H1 (cell line): ENCODE measurements at regions not wholly inside any gene's neighbourhood (a gene's known extent, or its start where the extent isn't known, plus 50 kb on each side); places are given as distances from the start of the nearest gene placed in this dataset.

ENCODE experiments used
- CTCF ChIA-PET: fragments of 300-600 bp; sonication (Branson Sonifier 250); formaldehyde crosslinking; loops from one replicate; lab custom pipeline; 2021; ENCODE audit not compliant: partially characterized antibody; lab: Charles Lee
- POLR2A ChIA-PET: fragments of 300-600 bp; sonication (Branson Sonifier 250); formaldehyde crosslinking; loops from one replicate; lab custom pipeline; 2021; ENCODE audit warnings: inconsistent platforms; ENCODE audit not compliant: partially characterized antibody; lab: Charles Lee
- DNase-seq, 2 experiments: peaks; one replicate each; pipeline versions ENCODE4 v3.0.0 to v3.0.0-alpha.2; 2010 to 2022; ENCODE audit warnings: low spot score in 2 of 2, low read depth in 1 of 2, mixed read lengths in 1 of 2
- FAIRE-seq: peaks from 2 replicates; lab custom pipeline; 2011; peaks lifted over from hg19 to GRCh38; lab: Jason Lieb, UNC
- H2AFZ ChIP-seq: 2 replicates; pipeline ENCODE4 v1.8.1; 2012; ENCODE audit warnings: low read length, inconsistent platforms
- H2AK5ac ChIP-seq: 2 replicates; pipeline ENCODE4 v1.6.1; 2013; ENCODE audit warnings: low read depth, low read length
- H2BK120ac ChIP-seq: replicated peaks from 2 replicates; pipeline ENCODE3; 2013; ENCODE audit warnings: low read depth, low read length, inconsistent platforms
- H2BK12ac ChIP-seq: 2 replicates; pipeline ENCODE4 v1.6.1; 2013; ENCODE audit warnings: low read depth, low read length
- H2BK15ac ChIP-seq: 2 replicates; pipeline ENCODE4 v1.6.1; 2013; ENCODE audit warnings: low read length
- H2BK20ac ChIP-seq: 2 replicates; pipeline ENCODE4 v1.6.1; 2013; ENCODE audit warnings: low read length
- H2BK5ac ChIP-seq: 2 replicates; pipeline ENCODE4 v1.6.1; 2013; ENCODE audit warnings: low read depth, low read length
- H3K14ac ChIP-seq: 2 replicates; pipeline ENCODE4 v1.6.1; 2013; ENCODE audit warnings: inconsistent platforms; ENCODE audit not compliant: insufficient read length
- H3K18ac ChIP-seq: 2 replicates; pipeline ENCODE4 v1.6.1; 2013; ENCODE audit warnings: low read length; ENCODE audit errors: extremely low read depth
- H3K23ac ChIP-seq: 2 replicates; pipeline ENCODE4 v1.6.1; 2013; ENCODE audit warnings: inconsistent platforms; ENCODE audit not compliant: insufficient read length
- H3K23me2 ChIP-seq: 2 replicates; pipeline ENCODE4 v1.6.1; 2013; ENCODE audit warnings: low read depth, low read length
- H3K27ac ChIP-seq: 2 replicates; pipeline ENCODE4 v1.6.1; 2011; ENCODE audit warnings: low read depth, low read length, inconsistent platforms
- H3K27me3 ChIP-seq, 4 experiments: replicated peaks in 1 of 4; 1 replicate in 1 of 4; 2 replicates in 3 of 4; pipeline versions ENCODE4 v1.6.1 to v1.8.1; 2011 to 2013; ENCODE audit warnings: low read length in 3 of 4, mild to moderate bottlenecking in 3 of 4, inconsistent platforms in 2 of 4, mixed read lengths in 2 of 4, moderate library complexity in 1 of 4; ENCODE audit not compliant: control insufficient read depth in 3 of 4, insufficient read depth in 3 of 4; ENCODE audit errors: extremely low read depth in 1 of 4
- H3K36me3 ChIP-seq, 4 experiments: 2 replicates each; pipeline versions ENCODE4 v1.6.1 to v1.8.1; 2011 to 2013; ENCODE audit warnings: mild to moderate bottlenecking in 4 of 4, low read length in 3 of 4, moderate library complexity in 2 of 4, control low read depth in 1 of 4, inconsistent platforms in 1 of 4; ENCODE audit not compliant: insufficient read depth in 4 of 4, control insufficient read depth in 2 of 4
- H3K4ac ChIP-seq: replicated peaks from 2 replicates; pipeline ENCODE3; 2013; ENCODE audit warnings: low read length, low read depth, mixed read lengths, inconsistent platforms; ENCODE audit not compliant: insufficient read length
- H3K4me1 ChIP-seq, 4 experiments: replicated peaks in 1 of 4; 1 replicate in 1 of 4; 2 replicates in 3 of 4; pipeline versions ENCODE4 v1.6.1 to v1.8.1; 2011 to 2013; ENCODE audit warnings: low read length in 3 of 4, inconsistent platforms in 2 of 4, mixed read lengths in 1 of 4; ENCODE audit not compliant: insufficient read depth in 4 of 4, control insufficient read depth in 3 of 4
- H3K4me2 ChIP-seq, 2 experiments: 2 replicates each; pipeline versions ENCODE4 v1.6.1 to v1.8.1; 2011 to 2013; ENCODE audit warnings: low read depth in 2 of 2, low read length in 2 of 2, control low read depth in 1 of 2, inconsistent platforms in 1 of 2, mild to moderate bottlenecking in 1 of 2; ENCODE audit not compliant: insufficient read depth in 1 of 2
- H3K4me3 ChIP-seq, 4 experiments: fragments of 200-600, 300-600 bp in 1 of 4; sonication (generic), shearing (Covaris generic), sonication (Bioruptor Twin) in 1 of 4; 2 replicates each; pipeline versions ENCODE4 v1.5.1 to v1.8.1; 2011 to 2016; ENCODE audit warnings: low read length in 4 of 4, low read depth in 3 of 4, control low read depth in 2 of 4, inconsistent platforms in 2 of 4, mild to moderate bottlenecking in 2 of 4, mixed read lengths in 1 of 4, moderate library complexity in 1 of 4; ENCODE audit not compliant: insufficient read depth in 2 of 4; ENCODE audit errors: extremely low read depth in 1 of 4
- H3K56ac ChIP-seq: replicated peaks from 2 replicates; pipeline ENCODE3; 2013; ENCODE audit warnings: low read depth, mild to moderate bottlenecking, mixed read lengths, low read length, inconsistent platforms; ENCODE audit not compliant: insufficient read length
- H3K79me1 ChIP-seq: 2 replicates; pipeline ENCODE4 v1.6.1; 2013; ENCODE audit warnings: low read depth, low read length, control low read depth
- H3K79me2 ChIP-seq, 2 experiments: 2 replicates each; pipeline versions ENCODE4 v1.6.1 to v1.8.1; 2012 to 2013; ENCODE audit warnings: low read length in 2 of 2, mild to moderate bottlenecking in 2 of 2, inconsistent platforms in 1 of 2; ENCODE audit not compliant: insufficient read depth in 2 of 2, control insufficient read depth in 1 of 2
- H3K9ac ChIP-seq, 4 experiments: replicated peaks in 1 of 4; 1 replicate in 1 of 4; 2 replicates in 3 of 4; pipeline versions ENCODE4 v1.6.1 to v1.8.1; 2011 to 2013; ENCODE audit warnings: low read depth in 3 of 4, low read length in 3 of 4, control low read depth in 2 of 4, mild to moderate bottlenecking in 2 of 4, moderate library complexity in 2 of 4, inconsistent platforms in 1 of 4; ENCODE audit errors: extremely low read depth in 1 of 4
- H3K9me3 ChIP-seq, 2 experiments: 2 replicates each; pipeline versions ENCODE4 v1.6.1 to v1.8.1; 2012 to 2013; ENCODE audit warnings: mild to moderate bottlenecking in 2 of 2, moderate library complexity in 2 of 2, control low read depth in 1 of 2, inconsistent platforms in 1 of 2, low read depth in 1 of 2, low read length in 1 of 2, mixed read lengths in 1 of 2; ENCODE audit not compliant: insufficient read depth in 2 of 2
- H4K20me1 ChIP-seq, 2 experiments: replicated peaks in 1 of 2; 2 replicates each; pipeline versions ENCODE3 to v1.8.1; 2011 to 2013; ENCODE audit warnings: inconsistent platforms in 2 of 2, low read length in 2 of 2, mild to moderate bottlenecking in 1 of 2; ENCODE audit not compliant: insufficient read depth in 2 of 2, control insufficient read depth in 1 of 2
- H4K5ac ChIP-seq: 2 replicates; pipeline ENCODE4 v1.6.1; 2013; ENCODE audit warnings: low read length, low read depth, mixed read lengths, inconsistent platforms; ENCODE audit not compliant: insufficient read length
- H4K8ac ChIP-seq: 2 replicates; pipeline ENCODE4 v1.8.0; 2013; ENCODE audit warnings: mild to moderate bottlenecking, moderate library complexity, low read length, inconsistent platforms; ENCODE audit not compliant: insufficient read depth; ENCODE audit errors: extremely low read depth
- H4K91ac ChIP-seq: replicated peaks from 2 replicates; pipeline ENCODE3; 2013; ENCODE audit warnings: low read length, mixed read lengths, inconsistent platforms; ENCODE audit not compliant: insufficient read length
- BCL11A ChIP-seq, 2 experiments: IDR thresholded peaks; one replicate each; pipeline ENCODE4 v1.6.1; 2011; ENCODE audit warnings: low read depth in 2 of 2, low read length in 2 of 2, mild to moderate bottlenecking in 2 of 2
- CTCF ChIP-seq, 3 experiments: IDR thresholded peaks; 1 replicate in 2 of 3; 2 replicates in 1 of 3; pipeline versions ENCODE4 v1.5.1 to v1.6.1; 2011; ENCODE audit warnings: low read length in 3 of 3, mild to moderate bottlenecking in 3 of 3, inconsistent platforms in 2 of 3, low read depth in 1 of 3, moderate library complexity in 1 of 3; ENCODE audit not compliant: insufficient read depth in 1 of 3; ENCODE audit errors: control extremely low read depth in 1 of 3
- FOSL1 ChIP-seq: IDR thresholded peaks from 2 replicates; pipeline ENCODE4 v1.6.1; 2011; ENCODE audit warnings: mild to moderate bottlenecking, low read depth, low read length, moderate library complexity; ENCODE audit not compliant: insufficient read depth
- HDAC2 ChIP-seq, 2 experiments: fragments of 300-600 bp in 1 of 2; sonication (generic) in 1 of 2; IDR thresholded peaks; 2 replicates each; pipeline ENCODE4 v1.6.1; 2011 to 2012; ENCODE audit warnings: low read depth in 2 of 2, low read length in 2 of 2, mild to moderate bottlenecking in 2 of 2, moderate library complexity in 2 of 2, borderline replicate concordance in 1 of 2, inconsistent platforms in 1 of 2
- JUN ChIP-seq: IDR thresholded peaks from 2 replicates; pipeline ENCODE4 v1.6.1; 2011; ENCODE audit warnings: low read depth, mild to moderate bottlenecking, improper control_type of control experiment, low read length
- KDM5A ChIP-seq: fragments of 200-600 bp; IDR thresholded peaks from 2 replicates; pipeline ENCODE4 v1.7.1; 2012; ENCODE audit warnings: mild to moderate bottlenecking, low read length, inconsistent platforms, mixed read lengths
- POLR2AphosphoS5 ChIP-seq: IDR thresholded peaks from 2 replicates; pipeline ENCODE4 v1.6.1; 2011; ENCODE audit warnings: low read depth, low read length
- RAD21 ChIP-seq, 2 experiments: IDR thresholded peaks in 1 of 2; conservative IDR thresholded peaks in 1 of 2; 2 replicates each; pipeline ENCODE4 v1.6.1; 2011; ENCODE audit warnings: low read depth in 2 of 2, low read length in 2 of 2, improper control_type of control experiment in 1 of 2, inconsistent platforms in 1 of 2, mild to moderate bottlenecking in 1 of 2, moderate library complexity in 1 of 2
- SIRT6 ChIP-seq: IDR thresholded peaks from one replicate; pipeline ENCODE4 v1.7.1; 2012; ENCODE audit warnings: low read length, inconsistent platforms
- SRF ChIP-seq: IDR thresholded peaks from 2 replicates; pipeline ENCODE4 v1.6.1; 2011; ENCODE audit warnings: mild to moderate bottlenecking, low read depth, low read length, moderate library complexity
- WGBS, 2 experiments: shearing (Covaris generic) in 1 of 2; methylation state at CpG; one replicate each; pipeline versions ENCODE4 v1.1.6 to v1.1.7; 2013 to 2015; ENCODE audit warnings: low lambda C conversion rate in 2 of 2, mixed read lengths in 2 of 2, inconsistent platforms in 1 of 2, low coverage in 1 of 2, missing lambda C conversion rate in 1 of 2; ENCODE audit not compliant: insufficient replicate concordance in 2 of 2, insufficient coverage in 1 of 2, insufficient read length in 1 of 2; ENCODE audit errors: extremely low coverage in 1 of 2, missing lambda C conversion rate in 1 of 2; 5-methylcytosine and 5-hydroxymethylcytosine counted together

- Histone ChIP-seq H3K18ac (no peak overlapping the region), H2AK5ac (no peak overlapping the region), H3K27ac (no peak overlapping the region), H4K20me1 (no peaks in the 10 kb centered on the region), H3K56ac (no peak overlapping the region), H3K4ac (no peak overlapping the region), H2BK20ac (no peak overlapping the region), H2AFZ (no peak overlapping the region), H3K4me3 (no peak overlapping the region), H4K91ac (no peak overlapping the region), H3K79me2 (no peaks in the 10 kb centered on the region), H3K36me3 (no peaks in the 10 kb centered on the region), H3K9me3 (no peaks in the 10 kb centered on the region), H3K9ac (no peak overlapping the region), H2BK120ac (no peak overlapping the region), H4K5ac (no peak overlapping the region), H3K23ac (no peak overlapping the region), H3K27me3 (no peaks in the 10 kb centered on the region), H2BK15ac (no peak overlapping the region), H3K4me2 (no peak overlapping the region), H3K79me1 (no peaks in the 10 kb centered on the region), H4K8ac (no peak overlapping the region; the same call in 1 of the 2 replicates), H2BK12ac (no peak overlapping the region), H3K14ac (no peak overlapping the region), H3K23me2 (no peaks in the 10 kb centered on the region), H3K4me1 (no peaks in the 10 kb centered on the region), H2BK5ac (no peak overlapping the region)
- ChIA-PET CTCF (no interaction called here), POLR2A (no interaction called here)
- 82% methylated on average over 3 of the region's 3 CpGs; no CpG with 5 or more reads in 1 of the 2 experiments for WGBS, 2 experiments
- no peak for DNase-seq
- FAIRE-seq, result no peak
- TF ChIP-seq POLR2AphosphoS5, result no peak
- TF ChIP-seq RAD21 (IDR thresholded peaks at IDR 0.05 in 1 of 2, conservative IDR thresholded peaks at IDR 0.05 in 1 of 2; ENCODE audit: low read depth in 2 of 2, low read length in 2 of 2), result no peak
- TF ChIP-seq HDAC2 (IDR thresholded peaks at IDR 0.05; ENCODE audit: borderline replicate concordance in 1 of 2, low read depth in 2 of 2, low read length in 2 of 2), result no peak
- TF ChIP-seq CTCF (IDR thresholded peaks at IDR 0.05; ENCODE audit: control extremely low read depth in 1 of 3, insufficient read depth in 1 of 3, low read depth in 1 of 3, low read length in 3 of 3), result no peak
- no peak for TF ChIP-seq SRF
- no peak for TF ChIP-seq JUN
- TF ChIP-seq SIRT6, result no peak
- no peak for TF ChIP-seq KDM5A
- no peak for TF ChIP-seq BCL11A (IDR thresholded peaks at IDR 0.05; ENCODE audit: low read depth in 2 of 2, low read length in 2 of 2)
- TF ChIP-seq FOSL1, result no peak
Measured at GRCh38 chr14:83170165-83170564, 1636.5 kb upstream of the SEL1L start.
